GM06990 (cell line): ENCODE measurements at regions not wholly inside any gene's neighbourhood (a gene's known extent, or its start where the extent isn't known, plus 50 kb on each side); places are given as distances from the start of the nearest gene placed in this dataset.
"Not testable (repeated sequence)": the region's sequence is repeated elsewhere in the genome, so short reads cannot be mapped to it uniquely, and the experiment has no call there.

Experiments
- DNase-seq: peaks from one replicate; pipeline ENCODE4 v3.0.0-alpha.2; 2011; ENCODE audit not compliant: insufficient read length; ENCODE audit errors: extremely low read depth
- H3K27me3 ChIP-seq: replicated peaks from 2 replicates; pipeline ENCODE4 v1.6.0; 2011; ENCODE audit warnings: low read length; ENCODE audit not compliant: control insufficient read depth, insufficient read depth
- H3K36me3 ChIP-seq: 2 replicates; pipeline ENCODE4 v1.5.1; 2011; ENCODE audit warnings: low read length; ENCODE audit not compliant: control insufficient read depth, insufficient read depth
- H3K4me3 ChIP-seq: replicated peaks from 2 replicates; pipeline ENCODE4 v1.5.1; 2011; ENCODE audit warnings: low read depth, mild to moderate bottlenecking, control low read depth, low read length
- TF ChIP-seq, protein P1 (sequence below): IDR thresholded peaks from 2 replicates; pipeline ENCODE4 v1.5.1; 2011; ENCODE audit warnings: low read length, control low read depth, mild to moderate bottlenecking, inconsistent platforms; ENCODE audit not compliant: insufficient read depth, poor library complexity, severe bottlenecking

DNA sequence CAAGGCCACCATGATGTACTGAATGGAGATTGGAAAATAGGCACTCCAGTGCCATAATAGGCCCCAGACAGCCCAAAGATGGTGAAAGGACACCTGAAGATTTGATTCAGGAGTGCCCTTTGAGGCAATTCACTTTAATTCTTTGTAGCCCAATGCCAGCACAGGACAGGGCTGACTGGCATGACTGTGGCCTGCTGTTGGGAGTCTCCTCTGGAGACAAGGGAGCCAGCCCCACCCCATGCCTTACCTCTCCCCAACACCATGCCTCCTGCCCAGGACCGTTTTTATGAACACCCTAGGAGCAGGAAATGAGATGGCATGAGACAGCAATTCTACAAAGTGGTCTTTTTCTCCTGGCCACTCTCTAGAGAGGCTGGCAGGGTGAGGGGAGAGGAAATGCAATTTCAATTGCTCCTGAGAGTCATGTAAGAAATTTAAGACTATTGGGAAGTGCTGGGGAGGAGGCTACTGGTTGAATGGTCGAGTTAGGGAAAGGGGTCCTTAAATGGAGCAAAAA is 94.2 kb upstream of the MAMLD1 start:
- TF ChIP-seq, protein P1, sequence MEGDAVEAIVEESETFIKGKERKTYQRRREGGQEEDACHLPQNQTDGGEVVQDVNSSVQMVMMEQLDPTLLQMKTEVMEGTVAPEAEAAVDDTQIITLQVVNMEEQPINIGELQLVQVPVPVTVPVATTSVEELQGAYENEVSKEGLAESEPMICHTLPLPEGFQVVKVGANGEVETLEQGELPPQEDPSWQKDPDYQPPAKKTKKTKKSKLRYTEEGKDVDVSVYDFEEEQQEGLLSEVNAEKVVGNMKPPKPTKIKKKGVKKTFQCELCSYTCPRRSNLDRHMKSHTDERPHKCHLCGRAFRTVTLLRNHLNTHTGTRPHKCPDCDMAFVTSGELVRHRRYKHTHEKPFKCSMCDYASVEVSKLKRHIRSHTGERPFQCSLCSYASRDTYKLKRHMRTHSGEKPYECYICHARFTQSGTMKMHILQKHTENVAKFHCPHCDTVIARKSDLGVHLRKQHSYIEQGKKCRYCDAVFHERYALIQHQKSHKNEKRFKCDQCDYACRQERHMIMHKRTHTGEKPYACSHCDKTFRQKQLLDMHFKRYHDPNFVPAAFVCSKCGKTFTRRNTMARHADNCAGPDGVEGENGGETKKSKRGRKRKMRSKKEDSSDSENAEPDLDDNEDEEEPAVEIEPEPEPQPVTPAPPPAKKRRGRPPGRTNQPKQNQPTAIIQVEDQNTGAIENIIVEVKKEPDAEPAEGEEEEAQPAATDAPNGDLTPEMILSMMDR = no peak
- Histone ChIP-seq H3K27me3 (no peaks in the 10 kb centered on the region), H3K4me3 (no peak overlapping the region), H3K36me3 (no peaks in the 10 kb centered on the region)
- no peak for DNase-seq

DNA sequence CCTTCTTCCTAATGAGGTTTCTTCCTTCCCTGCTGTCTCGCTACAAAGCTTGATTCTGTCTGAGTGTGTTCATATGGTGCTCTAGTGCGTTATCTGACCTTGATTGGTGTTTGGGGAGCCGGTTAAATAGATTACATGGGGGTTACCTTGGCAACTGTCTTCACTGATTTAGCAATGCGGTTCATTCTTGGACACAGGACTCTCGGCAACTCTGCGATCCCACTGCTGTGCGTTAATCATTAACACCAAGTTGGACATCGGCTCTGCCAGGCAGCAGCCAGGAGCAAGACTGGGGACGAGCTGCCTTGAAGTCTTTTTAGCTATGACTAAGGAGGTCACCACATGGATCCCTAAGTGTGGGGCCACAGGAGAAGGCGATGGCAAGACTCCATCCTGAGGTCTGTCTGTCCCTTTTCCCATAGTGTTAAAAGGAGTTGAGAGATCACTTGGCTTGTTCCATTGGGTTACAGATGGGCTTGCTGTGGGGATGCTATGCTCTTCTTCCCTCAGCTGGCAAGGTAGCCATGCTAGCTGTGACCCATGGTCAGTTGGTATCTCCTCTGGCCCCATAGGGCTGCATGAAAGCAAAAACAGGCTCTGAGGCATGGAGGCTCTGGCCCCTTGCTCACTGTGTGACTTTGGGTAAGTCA is 93.4 kb upstream of the MAMLD1 start:
- no peaks in the 10 kb centered on the region for H3K27me3 ChIP-seq
- H3K4me3 ChIP-seq = no peak overlapping the region
- TF ChIP-seq, protein P1 = no peak
- DNase-seq = no peak
- H3K36me3 ChIP-seq = no peaks in the 10 kb centered on the region

DNA sequence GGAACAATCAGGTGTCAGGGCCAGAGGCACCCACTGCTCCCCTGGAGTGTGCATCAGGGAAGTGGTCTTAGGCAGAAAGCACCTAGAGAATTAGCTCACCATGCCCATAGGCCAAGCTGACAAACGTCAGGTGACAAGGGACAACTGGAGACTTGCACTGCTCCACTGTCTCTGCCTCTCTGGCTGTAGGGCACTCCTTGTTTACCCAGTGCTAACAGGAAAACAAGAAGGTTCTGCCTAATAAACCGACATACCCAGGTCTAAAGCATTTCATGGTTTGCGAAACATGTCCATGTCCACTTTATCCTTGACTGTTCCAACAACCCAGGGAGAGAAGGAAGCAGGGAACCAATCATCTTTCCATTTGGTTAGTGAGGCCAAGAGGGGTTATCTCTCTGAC is 92.5 kb upstream of the MAMLD1 start:
- no peaks in the 10 kb centered on the region for H3K27me3 ChIP-seq
- no peak for DNase-seq
- H3K36me3 ChIP-seq = no peaks in the 10 kb centered on the region
- TF ChIP-seq, protein P1 = no peak
- H3K4me3 ChIP-seq = no peak overlapping the region

DNA sequence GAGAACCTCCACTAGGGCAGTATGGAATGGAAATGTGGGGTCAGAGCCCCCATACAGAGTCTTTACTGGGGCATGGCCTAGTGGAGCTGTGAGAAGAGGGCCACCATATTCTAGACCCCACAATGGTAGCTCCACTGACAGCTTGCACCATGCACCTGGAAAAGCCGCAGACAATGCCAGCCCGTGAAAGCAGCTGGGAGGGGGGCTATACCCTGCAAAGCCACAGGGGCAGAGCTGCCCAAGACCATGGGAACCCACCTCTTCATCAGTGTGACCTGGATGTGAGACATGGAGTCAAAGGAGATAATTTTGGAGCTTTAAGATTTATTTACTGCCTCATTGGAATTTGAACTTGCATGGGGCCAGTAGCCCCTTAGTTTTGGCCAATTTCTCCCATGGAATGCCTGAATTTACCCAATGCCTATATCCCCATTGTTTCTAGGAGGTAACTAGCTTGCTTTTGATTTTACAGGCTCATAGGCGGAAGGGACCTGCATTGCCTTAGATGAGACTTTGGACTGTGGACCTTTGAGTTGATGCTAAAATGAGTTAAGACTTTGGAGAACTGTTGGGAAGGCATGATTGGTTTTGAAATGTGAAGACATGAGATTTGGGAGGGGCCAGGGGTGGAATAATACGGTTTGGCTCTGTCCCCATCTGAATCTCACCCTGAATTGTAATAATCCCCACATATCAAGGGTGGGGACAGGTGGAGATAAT is 89.4 kb upstream of the MAMLD1 start:
- H3K36me3 ChIP-seq, DNase-seq, H3K4me3 ChIP-seq, H3K27me3 ChIP-seq: not testable (repeated sequence)

DNA sequence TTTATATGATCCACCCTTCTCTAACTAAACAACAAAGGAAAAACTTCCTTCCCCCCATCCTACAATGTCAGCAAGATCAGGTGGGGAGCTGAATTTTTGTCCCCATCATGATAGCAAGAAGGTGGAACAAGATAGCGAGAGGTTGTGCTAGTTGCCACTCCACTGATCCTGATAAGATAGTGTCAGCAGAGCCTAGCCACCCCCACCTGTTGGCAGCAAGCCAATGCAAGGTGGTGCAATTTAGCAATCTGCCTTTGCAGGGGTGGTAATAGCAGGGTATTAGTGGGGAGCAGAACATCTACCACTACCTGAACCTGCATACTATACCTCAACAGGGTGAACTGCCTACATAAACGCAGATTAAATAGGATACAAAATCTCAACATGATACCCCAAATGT is 80.2 kb upstream of the MAMLD1 start:
- TF ChIP-seq, protein P1 = no peak
- Histone ChIP-seq H3K36me3 (no peaks in the 10 kb centered on the region), H3K27me3 (no peaks in the 10 kb centered on the region; the same call in 1 of the 2 replicates), H3K4me3 (no peak overlapping the region)
- no peak for DNase-seq

DNA sequence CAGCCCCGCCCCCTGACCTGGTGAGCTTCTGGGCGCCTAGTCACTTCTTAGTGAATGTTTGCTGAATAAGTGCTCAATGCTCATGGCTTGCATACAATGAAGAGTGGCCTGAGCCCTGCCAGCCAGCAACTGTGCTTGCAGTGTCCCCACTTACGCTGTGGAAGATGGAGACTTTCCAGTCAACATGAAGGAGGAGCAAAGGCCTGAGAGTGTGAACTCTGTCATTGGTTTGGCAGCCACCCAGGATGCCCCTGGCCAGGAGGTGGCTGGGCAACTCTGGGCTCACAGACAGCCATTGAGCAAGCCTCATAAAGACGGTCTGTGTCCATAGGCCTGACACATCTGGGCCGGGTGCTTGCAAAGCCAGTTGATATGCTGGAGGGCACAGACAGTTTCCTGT is 72.1 kb upstream of the MAMLD1 start:
- no peaks in the 10 kb centered on the region for H3K27me3 ChIP-seq
- no peak for DNase-seq

More for the DNA sequence above, 72.1 kb upstream of the MAMLD1 start:
- no peak overlapping the region for H3K4me3 ChIP-seq
- TF ChIP-seq, protein P1 = no peak
- H3K36me3 ChIP-seq = no peaks in the 10 kb centered on the region
